ENCODE measurements at regions not wholly inside any gene's neighbourhood (a gene's known extent, or its start where the extent isn't known, plus 50 kb on each side); places are given as distances from the start of the nearest gene placed in this dataset.

DNA sequence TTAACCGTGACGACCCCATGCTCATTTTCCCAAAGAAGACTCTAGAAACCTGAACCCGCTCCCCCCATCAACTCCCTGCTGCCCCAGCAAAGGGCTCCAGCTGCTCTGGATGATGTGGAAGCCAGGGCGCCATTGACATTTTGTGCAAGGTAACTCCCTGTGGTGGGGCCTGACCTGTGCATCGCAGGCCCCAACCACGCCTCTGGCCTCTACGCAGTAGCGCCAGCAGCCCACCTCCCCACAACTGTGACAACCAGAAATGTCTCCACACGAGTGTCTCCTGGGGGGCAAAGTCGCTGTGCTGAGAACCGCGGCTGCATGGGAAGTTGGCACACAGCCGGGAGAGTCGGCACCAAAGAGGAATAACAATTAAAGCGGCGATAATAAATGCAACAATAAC is 86.9 kb upstream of the PRR5 start:
- no peak for ATAC-seq
- no peak overlapping the region for H3K4me3 Mint-ChIP-seq
- H3K36me3 Mint-ChIP-seq (ENCODE audit: insufficient read depth), result no peaks in the 10 kb centered on the region
- H3K27me3 Mint-ChIP-seq (ENCODE audit: low read depth), result no peaks in the 10 kb centered on the region
- DNase-seq, result no peak
- peaks cover 13% of the 10 kb centered on the region for H3K9me3 Mint-ChIP-seq
- H3K4me1 Mint-ChIP-seq (ENCODE audit: low read depth), result peaks cover under 1% of the 10 kb centered on the region

GRCh38 chr22:44613196-44613595 is 88.8 kb upstream of the PRR5 start:
- Mint-ChIP-seq H3K9me3 (peaks cover 13% of the 10 kb centered on the region), H3K27me3 (ENCODE audit: low read depth) (no peaks in the 10 kb centered on the region), H3K4me3 (no peak overlapping the region), H3K36me3 (ENCODE audit: insufficient read depth) (no peaks in the 10 kb centered on the region), H3K4me1 (ENCODE audit: low read depth) (no peaks in the 10 kb centered on the region)
- no peak for ATAC-seq
- no peak for DNase-seq

DNA sequence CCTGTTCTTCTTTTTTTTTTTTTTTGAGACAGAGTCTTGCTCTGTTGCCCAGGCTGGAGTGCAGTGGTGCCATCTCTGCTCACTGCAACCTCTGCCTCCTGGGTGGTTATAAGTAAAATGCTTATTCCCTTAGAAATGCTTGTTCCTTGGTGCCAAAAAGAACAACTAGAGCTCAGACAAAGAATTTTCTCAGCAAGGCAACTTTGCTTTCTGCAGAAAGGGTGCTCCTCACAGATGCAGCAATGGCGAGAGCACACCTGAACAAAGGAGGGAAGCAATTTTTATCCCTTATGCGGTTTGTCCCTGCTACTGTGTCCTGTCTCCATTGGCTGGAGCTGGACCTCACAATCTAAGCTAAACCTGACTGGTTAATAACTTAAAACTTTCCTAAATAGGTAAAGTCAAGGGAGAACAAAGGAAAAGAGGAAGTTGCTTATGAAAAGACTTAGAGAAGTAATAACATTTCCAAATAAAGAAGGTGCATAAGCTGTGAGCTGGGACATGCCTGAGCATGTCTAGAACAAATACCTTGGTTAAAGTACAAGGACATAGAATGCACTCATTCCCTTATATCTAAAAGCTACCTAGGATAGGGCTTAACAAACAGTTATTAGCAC is 90.0 kb upstream of the PRR5 start:
- Mint-ChIP-seq H3K27me3 (ENCODE audit: low read depth) (peaks cover 3% of the 10 kb centered on the region), H3K9me3 (peaks cover 13% of the 10 kb centered on the region), H3K4me1 (ENCODE audit: low read depth) (no peaks in the 10 kb centered on the region), H3K4me3 (no peak overlapping the region), H3K36me3 (ENCODE audit: insufficient read depth) (no peaks in the 10 kb centered on the region)
- ATAC-seq (no peak), DNase-seq (no peak)

DNA sequence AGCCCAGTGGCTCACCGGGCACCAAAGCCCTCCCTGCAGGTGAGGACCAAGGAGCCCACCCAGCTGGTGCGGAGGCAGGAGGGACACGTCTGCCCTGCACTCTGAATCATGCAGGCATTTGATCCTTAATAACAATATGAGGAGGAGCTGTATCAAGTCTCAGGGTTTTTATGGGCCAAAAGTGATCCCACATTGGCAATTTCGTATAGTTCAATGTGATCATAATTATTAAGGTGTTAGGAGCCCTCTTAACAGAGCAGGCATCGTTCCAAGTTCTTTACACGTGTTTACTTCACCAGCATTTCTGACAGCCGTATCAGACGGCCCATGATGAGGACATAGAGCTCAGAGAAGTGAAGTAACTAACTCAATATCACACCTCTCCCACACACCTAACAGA is 91.9 kb upstream of the PRR5 start:
- peaks cover 15% of the 10 kb centered on the region for H3K27me3 Mint-ChIP-seq (ENCODE audit: low read depth)
- peaks cover 9% of the 10 kb centered on the region for H3K9me3 Mint-ChIP-seq
- no peaks in the 10 kb centered on the region for H3K36me3 Mint-ChIP-seq (ENCODE audit: insufficient read depth)
- no peak overlapping the region for H3K4me3 Mint-ChIP-seq
- DNase-seq (no peak), ATAC-seq (no peak)
- no peaks in the 10 kb centered on the region for H3K4me1 Mint-ChIP-seq (ENCODE audit: low read depth)

GRCh38 chr22:44609400-44609988 is 92.5 kb upstream of the PRR5 start:
- peaks cover 9% of the 10 kb centered on the region for H3K9me3 Mint-ChIP-seq
- no peaks in the 10 kb centered on the region for H3K4me1 Mint-ChIP-seq (ENCODE audit: low read depth)
- no peak for DNase-seq
- no peak for ATAC-seq
- H3K27me3 Mint-ChIP-seq (ENCODE audit: low read depth), result peaks cover 18% of the 10 kb centered on the region
- H3K4me3 Mint-ChIP-seq, result no peak overlapping the region
- H3K36me3 Mint-ChIP-seq (ENCODE audit: insufficient read depth), result no peaks in the 10 kb centered on the region

GRCh38 chr22:44608597-44609399 is 93.2 kb upstream of the PRR5 start:
- no peak overlapping the region for H3K4me3 Mint-ChIP-seq
- H3K9me3 Mint-ChIP-seq, result peaks cover 9% of the 10 kb centered on the region
- H3K27me3 Mint-ChIP-seq (ENCODE audit: low read depth), result peaks cover 19% of the 10 kb centered on the region
- H3K36me3 Mint-ChIP-seq (ENCODE audit: insufficient read depth), result no peaks in the 10 kb centered on the region
- no peaks in the 10 kb centered on the region for H3K4me1 Mint-ChIP-seq (ENCODE audit: low read depth)
- no peak for DNase-seq
- ATAC-seq, result no peak

DNA sequence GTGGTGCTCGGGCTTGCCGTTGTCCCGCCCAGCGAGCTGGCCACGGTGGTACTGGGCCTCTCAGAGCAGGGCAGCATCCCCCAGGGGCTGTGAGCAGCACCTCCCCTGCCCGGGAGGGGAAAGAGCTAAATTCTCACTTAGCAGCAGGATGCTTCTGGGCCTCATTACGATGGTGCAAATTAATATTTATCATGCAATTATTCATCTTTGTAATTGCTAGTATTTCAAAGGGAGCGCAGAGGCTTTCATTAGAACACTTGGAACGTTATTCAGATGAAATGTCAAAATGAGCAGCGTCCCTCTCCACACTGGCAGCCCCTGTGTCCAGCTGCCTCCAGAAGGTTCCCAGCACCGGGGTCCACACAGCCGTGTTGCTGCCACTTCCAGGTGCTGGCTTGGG is 95.9 kb upstream of the PRR5 start:
- no peaks in the 10 kb centered on the region for H3K36me3 Mint-ChIP-seq (ENCODE audit: insufficient read depth)
- peaks cover under 1% of the 10 kb centered on the region for H3K9me3 Mint-ChIP-seq
- peaks cover 19% of the 10 kb centered on the region for H3K27me3 Mint-ChIP-seq (ENCODE audit: low read depth)
- no peak for ATAC-seq
- H3K4me3 Mint-ChIP-seq, result no peak overlapping the region
- DNase-seq, result no peak
- H3K4me1 Mint-ChIP-seq (ENCODE audit: low read depth), result no peaks in the 10 kb centered on the region

GRCh38 chr22:44605486-44605885 is 96.5 kb upstream of the PRR5 start:
- no peaks in the 10 kb centered on the region for H3K4me1 Mint-ChIP-seq (ENCODE audit: low read depth)
- ATAC-seq (no peak), DNase-seq (no peak)
- H3K36me3 Mint-ChIP-seq (ENCODE audit: insufficient read depth), result no peaks in the 10 kb centered on the region
- no peaks in the 10 kb centered on the region for H3K9me3 Mint-ChIP-seq
- no peak overlapping the region for H3K4me3 Mint-ChIP-seq
- H3K27me3 Mint-ChIP-seq (ENCODE audit: low read depth), result peaks cover 19% of the 10 kb centered on the region

DNA sequence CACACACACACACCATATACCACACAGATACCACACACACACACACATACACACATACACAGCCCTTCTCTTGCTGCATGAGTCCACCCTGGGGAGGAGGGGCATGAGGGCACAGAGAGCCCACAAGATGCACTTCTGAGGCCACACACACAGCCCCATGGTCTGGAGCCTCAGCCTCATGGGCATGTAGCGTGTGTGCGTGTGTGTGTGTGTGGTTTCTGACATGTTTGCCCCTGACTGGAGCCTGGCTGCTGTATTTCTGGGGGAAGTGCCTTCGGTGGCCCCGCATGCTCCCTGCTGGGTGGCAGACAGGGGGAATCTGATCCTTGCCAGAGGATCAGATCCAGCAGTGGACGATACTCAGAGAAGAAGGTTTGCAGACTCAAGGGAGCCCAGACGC is 97.0 kb upstream of the PRR5 start:
- H3K4me3 Mint-ChIP-seq, result no peak overlapping the region
- DNase-seq (no peak), ATAC-seq (no peak)
- H3K36me3 Mint-ChIP-seq (ENCODE audit: insufficient read depth), result no peaks in the 10 kb centered on the region
- H3K9me3 Mint-ChIP-seq, result no peaks in the 10 kb centered on the region
- no peaks in the 10 kb centered on the region for H3K4me1 Mint-ChIP-seq (ENCODE audit: low read depth)
- peaks cover 19% of the 10 kb centered on the region for H3K27me3 Mint-ChIP-seq (ENCODE audit: low read depth)

DNA sequence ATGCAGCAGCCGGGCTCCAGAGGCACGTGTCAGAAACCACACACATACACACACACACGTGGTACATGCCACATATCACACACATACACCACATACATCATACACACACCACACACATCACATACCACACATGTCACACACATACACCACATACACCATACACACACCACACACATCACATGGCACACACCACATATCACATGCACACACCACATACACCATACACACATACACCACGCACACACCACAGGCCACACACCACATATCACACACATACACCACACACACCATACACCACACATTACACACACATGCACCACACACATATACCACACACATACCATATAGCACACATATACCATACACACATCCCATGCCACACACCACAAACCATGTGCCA is 97.5 kb upstream of the PRR5 start:
- ATAC-seq (no peak), DNase-seq (no peak)
- H3K36me3 Mint-ChIP-seq (ENCODE audit: insufficient read depth), result no peaks in the 10 kb centered on the region
- H3K4me3 Mint-ChIP-seq, result no peak overlapping the region
- H3K4me1 Mint-ChIP-seq (ENCODE audit: low read depth), result no peaks in the 10 kb centered on the region
- no peaks in the 10 kb centered on the region for H3K9me3 Mint-ChIP-seq
- peaks cover 19% of the 10 kb centered on the region for H3K27me3 Mint-ChIP-seq (ENCODE audit: low read depth)

- no peak for ATAC-seq
- DNase-seq, result no peak
- Mint-ChIP-seq H3K9me3 (no peaks in the 10 kb centered on the region), H3K27me3 (ENCODE audit: low read depth) (peaks cover 19% of the 10 kb centered on the region), H3K4me1 (ENCODE audit: low read depth) (no peaks in the 10 kb centered on the region), H3K36me3 (ENCODE audit: insufficient read depth) (no peaks in the 10 kb centered on the region), H3K4me3 (no peak overlapping the region)
Measured at GRCh38 chr22:44603767-44604166, 98.2 kb upstream of the PRR5 start.

GRCh38 chr22:44601725-44602124 is 100.3 kb upstream of the PRR5 start:
- H3K4me1 Mint-ChIP-seq (ENCODE audit: low read depth), result no peaks in the 10 kb centered on the region
- no peaks in the 10 kb centered on the region for H3K36me3 Mint-ChIP-seq (ENCODE audit: insufficient read depth)
- peaks cover 14% of the 10 kb centered on the region for H3K27me3 Mint-ChIP-seq (ENCODE audit: low read depth)
- H3K4me3 Mint-ChIP-seq, result no peak overlapping the region
- ATAC-seq, result no peak
- no peaks in the 10 kb centered on the region for H3K9me3 Mint-ChIP-seq
- no peak for DNase-seq

DNA sequence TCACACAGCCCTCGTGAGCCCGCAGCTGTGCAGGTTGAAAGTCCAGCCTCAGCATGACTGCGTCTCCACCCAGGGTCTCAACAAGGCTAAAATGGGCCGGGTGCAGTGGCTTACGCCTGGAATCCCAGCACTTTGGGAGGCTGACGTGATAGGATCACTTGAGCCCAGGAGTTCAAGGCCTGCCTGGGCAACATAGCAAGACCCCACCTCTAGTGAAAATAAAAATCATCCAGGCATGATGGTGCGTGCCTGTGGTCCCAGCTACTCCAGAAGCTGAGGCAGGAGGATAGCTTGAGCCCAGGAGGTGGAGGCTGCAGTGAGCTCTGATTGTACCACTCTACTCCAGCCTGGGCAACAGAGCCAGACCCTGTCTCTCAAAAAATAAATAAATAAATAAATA is 100.8 kb upstream of the PRR5 start:
- H3K36me3 Mint-ChIP-seq (ENCODE audit: insufficient read depth), result no peaks in the 10 kb centered on the region
- no peak for DNase-seq
- no peak overlapping the region for H3K4me3 Mint-ChIP-seq
- H3K9me3 Mint-ChIP-seq, result no peaks in the 10 kb centered on the region
- H3K27me3 Mint-ChIP-seq (ENCODE audit: low read depth), result peaks cover 11% of the 10 kb centered on the region
- no peaks in the 10 kb centered on the region for H3K4me1 Mint-ChIP-seq (ENCODE audit: low read depth)
- ATAC-seq, result no peak

GRCh38 chr22:44600207-44600785 is 101.7 kb upstream of the PRR5 start:
- DNase-seq, result no peak
- Mint-ChIP-seq H3K36me3 (ENCODE audit: insufficient read depth) (no peaks in the 10 kb centered on the region), H3K9me3 (no peaks in the 10 kb centered on the region), H3K27me3 (ENCODE audit: low read depth) (peaks cover 9% of the 10 kb centered on the region), H3K4me1 (ENCODE audit: low read depth) (no peaks in the 10 kb centered on the region), H3K4me3 (no peak overlapping the region)
- ATAC-seq, result no peak
